GM12873 (cell line): ENCODE measurements at regions not wholly inside any gene's neighbourhood (a gene's known extent, or its start where the extent isn't known, plus 50 kb on each side); places are given as distances from the start of the nearest gene placed in this dataset.

Source experiments
- TF ChIP-seq, protein P1 (sequence below): IDR thresholded peaks from 2 replicates; pipeline ENCODE4 v1.5.1; 2012; ENCODE audit warnings: low read depth, mild to moderate bottlenecking, moderate library complexity, low read length, control low read depth; ENCODE audit not compliant: insufficient read depth; ENCODE audit errors: missing control alignments

DNA sequence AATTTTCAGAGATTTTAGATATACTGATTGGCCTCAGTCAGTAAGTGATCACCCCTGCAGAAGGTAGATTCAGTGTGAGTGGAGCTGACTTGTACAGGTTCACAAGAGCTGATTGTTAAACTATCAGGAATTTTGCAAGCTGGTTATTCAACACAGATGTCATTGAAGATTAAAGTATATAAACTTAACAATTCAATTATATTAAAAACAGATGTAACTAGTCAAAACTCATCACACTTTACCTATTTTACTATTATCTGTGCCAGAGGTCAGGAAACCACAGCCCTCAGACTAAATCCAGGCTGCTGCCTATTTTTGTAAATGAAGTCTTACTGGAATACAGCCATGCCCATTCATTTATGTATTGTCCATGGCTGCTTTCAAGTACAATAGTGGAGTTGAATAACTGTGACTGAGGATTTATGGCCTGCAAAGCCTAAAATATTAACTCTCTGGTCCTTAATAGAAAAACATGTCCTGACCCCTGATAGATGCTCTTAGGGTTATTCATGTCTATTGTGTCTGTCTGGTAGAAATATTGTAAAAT, 429.3 kb upstream of the PDZRN3 start:
- TF ChIP-seq, protein P1, sequence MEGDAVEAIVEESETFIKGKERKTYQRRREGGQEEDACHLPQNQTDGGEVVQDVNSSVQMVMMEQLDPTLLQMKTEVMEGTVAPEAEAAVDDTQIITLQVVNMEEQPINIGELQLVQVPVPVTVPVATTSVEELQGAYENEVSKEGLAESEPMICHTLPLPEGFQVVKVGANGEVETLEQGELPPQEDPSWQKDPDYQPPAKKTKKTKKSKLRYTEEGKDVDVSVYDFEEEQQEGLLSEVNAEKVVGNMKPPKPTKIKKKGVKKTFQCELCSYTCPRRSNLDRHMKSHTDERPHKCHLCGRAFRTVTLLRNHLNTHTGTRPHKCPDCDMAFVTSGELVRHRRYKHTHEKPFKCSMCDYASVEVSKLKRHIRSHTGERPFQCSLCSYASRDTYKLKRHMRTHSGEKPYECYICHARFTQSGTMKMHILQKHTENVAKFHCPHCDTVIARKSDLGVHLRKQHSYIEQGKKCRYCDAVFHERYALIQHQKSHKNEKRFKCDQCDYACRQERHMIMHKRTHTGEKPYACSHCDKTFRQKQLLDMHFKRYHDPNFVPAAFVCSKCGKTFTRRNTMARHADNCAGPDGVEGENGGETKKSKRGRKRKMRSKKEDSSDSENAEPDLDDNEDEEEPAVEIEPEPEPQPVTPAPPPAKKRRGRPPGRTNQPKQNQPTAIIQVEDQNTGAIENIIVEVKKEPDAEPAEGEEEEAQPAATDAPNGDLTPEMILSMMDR: no peak

DNA sequence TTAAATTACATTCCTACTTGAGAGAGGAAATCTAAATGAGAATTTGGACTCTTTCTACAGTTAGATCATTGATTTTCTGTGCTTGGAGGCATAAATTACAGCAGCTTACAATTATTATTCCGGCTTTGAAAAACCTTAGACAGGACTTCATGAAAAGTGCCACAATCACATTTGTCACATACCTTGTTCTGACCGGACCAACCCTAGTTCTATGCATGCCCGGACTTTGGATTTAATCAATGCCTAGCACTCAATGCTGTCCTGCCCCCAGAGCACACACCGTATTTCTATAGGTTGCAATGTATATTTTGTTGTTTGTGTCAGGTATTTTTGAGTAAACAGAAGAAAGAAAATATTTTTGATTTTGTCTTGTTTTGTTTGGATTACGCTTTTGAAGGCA, 424.7 kb upstream of the PDZRN3 start:
- TF ChIP-seq, protein P1: no peak

DNA sequence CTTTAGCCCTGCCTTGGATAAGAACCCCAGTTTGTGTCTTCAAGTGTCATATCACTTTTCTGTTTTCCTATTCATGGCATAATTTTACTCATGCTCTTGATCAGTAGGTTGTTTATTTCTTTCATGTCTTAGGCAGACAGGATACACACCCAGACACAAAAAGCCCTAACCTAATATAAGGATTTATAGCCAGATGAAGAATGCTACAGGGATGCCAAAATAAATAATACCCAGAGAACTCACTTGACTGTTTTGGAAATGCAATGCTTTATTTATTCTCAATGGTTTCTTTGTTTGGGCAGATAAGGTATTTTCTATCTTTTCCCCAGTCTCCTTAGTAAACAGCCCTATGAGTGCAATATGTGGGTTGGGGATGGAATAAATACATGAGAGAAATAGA, 424.0 kb upstream of the PDZRN3 start:
- TF ChIP-seq, protein P1: no peak

- TF ChIP-seq, protein P1: no peak
Observed at GRCh38 chr3:74045000-74045399, 420.3 kb upstream of the PDZRN3 start.

DNA sequence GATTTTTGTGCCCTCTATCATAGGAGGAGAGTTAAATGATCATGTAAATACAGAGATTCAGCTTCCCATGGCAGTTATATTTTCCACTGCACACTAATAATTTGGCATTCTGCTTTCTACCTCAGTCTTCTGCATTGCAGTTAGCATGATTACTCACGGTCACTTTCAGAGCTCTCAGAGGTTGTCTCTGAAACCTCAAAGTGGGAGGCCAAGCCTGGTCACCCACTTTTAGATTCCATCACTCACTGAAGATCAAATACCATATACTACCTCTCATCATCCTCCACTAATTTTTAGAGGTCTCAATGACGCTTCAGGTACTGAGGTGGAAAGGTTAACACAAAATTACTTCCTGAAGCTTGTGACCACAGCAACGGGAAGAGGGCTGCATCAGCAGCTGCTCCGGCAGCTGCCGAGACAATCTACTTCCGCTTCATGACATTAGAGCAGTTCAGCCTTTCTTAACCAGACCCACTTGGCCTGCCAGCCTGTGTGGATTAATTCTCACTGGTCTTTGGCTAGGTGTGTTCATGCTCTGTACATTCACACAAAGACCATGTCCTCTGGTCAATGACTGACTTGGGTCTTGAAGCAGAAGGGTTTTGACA, 416.4 kb upstream of the PDZRN3 start:
- TF ChIP-seq, protein P1: no peak

GRCh38 chr3:74039105-74039504, 414.4 kb upstream of the PDZRN3 start:
- TF ChIP-seq, protein P1: no peak

GRCh38 chr3:74036568-74036967, 411.8 kb upstream of the PDZRN3 start:
- TF ChIP-seq, protein P1: no peak
